PC-9 (cell line): ENCODE measurements at regions not wholly inside any gene's neighbourhood (a gene's known extent, or its start where the extent isn't known, plus 50 kb on each side); places are given as distances from the start of the nearest gene placed in this dataset.

Source experiments
- BruUV-seq: library from RNA; stranded (reverse); fragments of 400-500 nt; replicated peaks from 2 replicates; lab custom pipeline; 2021; lab: Mats Ljungman, UMichigan
- CTCF ChIA-PET: fragments of 300-600 bp; sonication (Branson Sonifier 250); formaldehyde crosslinking; loops from one replicate; lab custom pipeline; 2022; ENCODE audit warnings: antibody characterized with exemption; lab: Charles Lee
- POLR2A ChIA-PET: fragments of 300-600 bp; sonication (Branson Sonifier 250); formaldehyde crosslinking; loops from one replicate; lab custom pipeline; 2022; ENCODE audit warnings: antibody characterized with exemption; ENCODE audit not compliant: unreplicated experiment; lab: Charles Lee
- DNase-seq, 2 experiments: peaks; one replicate each; pipeline versions ENCODE4 v3.0.0 to v3.0.0-alpha.2; 2015 to 2022; ENCODE audit warnings: mixed read lengths in 1 of 2
- H2AFZ ChIP-seq: fragments of 200-600 bp; sonication (generic); 2 replicates; pipeline ENCODE4 v1.8.1; 2017; ENCODE audit warnings: antibody characterized with exemption
- H3F3A ChIP-seq: fragments of 200-600 bp; sonication (generic); 2 replicates; pipeline ENCODE4 v1.8.1; 2017; ENCODE audit warnings: antibody characterized with exemption, mild to moderate bottlenecking, low read depth; ENCODE audit not compliant: insufficient read depth
- H3K27ac ChIP-seq: fragments of 200-600 bp; sonication (generic); 2 replicates; pipeline ENCODE4 v1.6.1; 2016; ENCODE audit warnings: mixed run types
- H3K27me3 ChIP-seq: fragments of 200-600 bp; sonication (generic); 2 replicates; pipeline ENCODE4 v1.6.1; 2016; ENCODE audit warnings: low read depth, mixed run types; ENCODE audit not compliant: insufficient read depth
- H3K36me3 ChIP-seq: fragments of 200-600 bp; sonication (generic); 2 replicates; pipeline ENCODE4 v1.6.1; 2016; ENCODE audit warnings: low read depth, mixed run types
- H3K4me1 ChIP-seq: fragments of 200-600 bp; sonication (generic); replicated peaks from 2 replicates; pipeline ENCODE4 v1.6.1; 2016; ENCODE audit warnings: mixed run types; ENCODE audit not compliant: insufficient read depth
- H3K4me2 ChIP-seq: fragments of 200-600 bp; sonication (generic); 2 replicates; pipeline ENCODE4 v1.6.1; 2017; ENCODE audit warnings: mixed run types
- H3K4me3 ChIP-seq: fragments of 200-600 bp; sonication (generic); 2 replicates; pipeline ENCODE4 v1.6.1; 2016; ENCODE audit warnings: mixed run types
- H3K79me2 ChIP-seq: fragments of 200-600 bp; sonication (generic); 2 replicates; pipeline ENCODE4 v1.6.1; 2017; ENCODE audit warnings: low read depth, mixed run types
- H3K9me2 ChIP-seq: fragments of 200-600 bp; sonication (generic); 2 replicates; pipeline ENCODE4 v1.8.1; 2017; ENCODE audit warnings: mild to moderate bottlenecking; ENCODE audit not compliant: insufficient read depth
- H3K9me3 ChIP-seq: fragments of 200-600 bp; sonication (generic); 2 replicates; pipeline ENCODE4 v1.8.1; 2016; ENCODE audit warnings: low read depth; ENCODE audit not compliant: insufficient read depth
- H4K20me1 ChIP-seq: fragments of 200-600 bp; sonication (generic); 2 replicates; pipeline ENCODE4 v1.8.1; 2017; ENCODE audit not compliant: insufficient read depth
- EZH2 ChIP-seq: fragments of 200-600 bp; sonication (generic); IDR thresholded peaks from 2 replicates; pipeline ENCODE4 v1.8.0; 2017; ENCODE audit warnings: antibody characterized with exemption, low read depth
- intact Hi-C: fragments of 100-400 bp; cut with micrococcal nuclease; formaldehyde crosslinking; loops from one replicate; pipeline ENCODE4 v1.10.0; 2022; ENCODE audit not compliant: unreplicated experiment
- TF ChIP-seq, protein P1 (sequence below): fragments of 200-600 bp; sonication (generic); conservative IDR thresholded peaks from 2 replicates; pipeline ENCODE4 v1.6.1; 2017; ENCODE audit warnings: mixed run types, antibody characterized with exemption, mild to moderate bottlenecking, moderate library complexity

DNA sequence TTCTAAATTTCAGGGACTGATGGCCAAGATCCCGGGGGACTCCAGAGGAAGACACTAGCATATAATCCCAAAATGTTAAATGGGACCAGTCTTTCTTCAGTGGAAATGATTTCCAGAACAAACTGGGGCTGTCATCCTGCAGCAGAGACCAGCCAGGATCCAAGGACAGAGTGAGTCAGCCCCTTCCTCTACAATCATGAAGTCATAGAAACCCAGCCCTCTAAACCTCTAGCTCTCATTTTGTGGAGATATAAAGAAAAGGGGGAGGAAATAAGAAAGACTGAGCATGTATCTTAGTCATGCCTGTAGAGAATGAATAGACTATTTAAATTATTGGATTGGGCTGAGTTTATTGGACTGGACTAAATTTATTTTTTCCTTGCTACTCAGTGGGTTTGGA is 318.3 kb downstream of the AGTPBP1 start:
- ChIA-PET CTCF (no interaction called here), POLR2A (no interaction called here)
- DNase-seq = no peak
- Histone ChIP-seq H3K9me3 (no peaks in the 10 kb centered on the region), H3F3A (no peaks in the 10 kb centered on the region), H3K36me3 (no peaks in the 10 kb centered on the region), H3K4me3 (no peak overlapping the region), H4K20me1 (no peaks in the 10 kb centered on the region), H3K79me2 (no peaks in the 10 kb centered on the region), H2AFZ (no peak overlapping the region), H3K27ac (no peak overlapping the region), H3K9me2 (no peaks in the 10 kb centered on the region), H3K27me3 (peaks cover 51% of the 10 kb centered on the region), H3K4me1 (no peaks in the 10 kb centered on the region), H3K4me2 (no peak overlapping the region)
- intact Hi-C loops = no loop called here
- TF ChIP-seq EZH2 = no peak
- TF ChIP-seq, protein P1, sequence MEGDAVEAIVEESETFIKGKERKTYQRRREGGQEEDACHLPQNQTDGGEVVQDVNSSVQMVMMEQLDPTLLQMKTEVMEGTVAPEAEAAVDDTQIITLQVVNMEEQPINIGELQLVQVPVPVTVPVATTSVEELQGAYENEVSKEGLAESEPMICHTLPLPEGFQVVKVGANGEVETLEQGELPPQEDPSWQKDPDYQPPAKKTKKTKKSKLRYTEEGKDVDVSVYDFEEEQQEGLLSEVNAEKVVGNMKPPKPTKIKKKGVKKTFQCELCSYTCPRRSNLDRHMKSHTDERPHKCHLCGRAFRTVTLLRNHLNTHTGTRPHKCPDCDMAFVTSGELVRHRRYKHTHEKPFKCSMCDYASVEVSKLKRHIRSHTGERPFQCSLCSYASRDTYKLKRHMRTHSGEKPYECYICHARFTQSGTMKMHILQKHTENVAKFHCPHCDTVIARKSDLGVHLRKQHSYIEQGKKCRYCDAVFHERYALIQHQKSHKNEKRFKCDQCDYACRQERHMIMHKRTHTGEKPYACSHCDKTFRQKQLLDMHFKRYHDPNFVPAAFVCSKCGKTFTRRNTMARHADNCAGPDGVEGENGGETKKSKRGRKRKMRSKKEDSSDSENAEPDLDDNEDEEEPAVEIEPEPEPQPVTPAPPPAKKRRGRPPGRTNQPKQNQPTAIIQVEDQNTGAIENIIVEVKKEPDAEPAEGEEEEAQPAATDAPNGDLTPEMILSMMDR = no peak
- BruUV-seq = no TSS peak

- no peak overlapping the region for H3K4me2 ChIP-seq
- CTCF ChIA-PET = no interaction called here
- DNase-seq = no peak
- TF ChIP-seq, protein P1 = no peak
- TF ChIP-seq EZH2 = no peak
- no peaks in the 10 kb centered on the region for H3K79me2 ChIP-seq
- no TSS peak for BruUV-seq
- H3K9me2 ChIP-seq = no peaks in the 10 kb centered on the region
- no peak overlapping the region for H3K4me3 ChIP-seq
- H4K20me1 ChIP-seq = no peaks in the 10 kb centered on the region
- H3K36me3 ChIP-seq = no peaks in the 10 kb centered on the region
- H3K27ac ChIP-seq = no peak overlapping the region
- H3K27me3 ChIP-seq = peaks cover 48% of the 10 kb centered on the region
- H2AFZ ChIP-seq = no peak overlapping the region
- H3F3A ChIP-seq = no peaks in the 10 kb centered on the region
- POLR2A ChIA-PET = no interaction called here
- H3K4me1 ChIP-seq = no peaks in the 10 kb centered on the region
- H3K9me3 ChIP-seq = no peaks in the 10 kb centered on the region
- intact Hi-C loops = no loop called here
Observed at GRCh38 chr9:85421641-85422040, 320.1 kb downstream of the AGTPBP1 start.

- Histone ChIP-seq H4K20me1 (no peaks in the 10 kb centered on the region), H3K4me1 (no peaks in the 10 kb centered on the region), H3K27ac (no peak overlapping the region), H3K79me2 (no peaks in the 10 kb centered on the region), H3K4me2 (no peak overlapping the region), H3K4me3 (no peak overlapping the region), H2AFZ (no peak overlapping the region), H3K9me3 (no peaks in the 10 kb centered on the region), H3K36me3 (no peaks in the 10 kb centered on the region), H3F3A (no peaks in the 10 kb centered on the region), H3K27me3 (peaks cover 42% of the 10 kb centered on the region), H3K9me2 (no peaks in the 10 kb centered on the region)
- POLR2A ChIA-PET = interaction anchor here (0.6 kb wide), 1 partner anchor 191 kb away, joined by 3 read pairs; no protein-coding TSS in a partner anchor
- CTCF ChIA-PET = no interaction called here
- TF ChIP-seq, protein P1 = no peak
- TF ChIP-seq EZH2 = no peak
- intact Hi-C loops = no loop called here
- no peak for DNase-seq
- BruUV-seq = no TSS peak
Observed at GRCh38 chr9:85420750-85421149, 321.0 kb downstream of the AGTPBP1 start.
